ENCODE measurements at regions not wholly inside any gene's neighbourhood (a gene's known extent, or its start where the extent isn't known, plus 50 kb on each side); places are given as distances from the start of the nearest gene placed in this dataset.

GRCh38 chr20:11459090-11459890, 458.4 kb upstream of the BTBD3 start:
- TF ChIP-seq CTCF (IDR thresholded peaks at IDR 0.05; ENCODE audit: low read depth, low read length) = no peak
- no peaks in the 10 kb centered on the region for H3K9me3 ChIP-seq
- H3K4me3 ChIP-seq (ENCODE audit: low read depth, low read length) = no peak overlapping the region
- no peaks in the 10 kb centered on the region for H3K36me3 ChIP-seq
- no peaks in the 10 kb centered on the region for H3K4me1 ChIP-seq
- no peaks in the 10 kb centered on the region for H3K27me3 ChIP-seq
- no peak for DNase-seq

- DNase-seq = no peak
- Histone ChIP-seq H3K27me3 (no peaks in the 10 kb centered on the region), H3K4me3 (ENCODE audit: low read depth, low read length) (no peak overlapping the region), H3K4me1 (no peaks in the 10 kb centered on the region), H3K36me3 (no peaks in the 10 kb centered on the region), H3K9me3 (no peaks in the 10 kb centered on the region)
- no peak for TF ChIP-seq CTCF (IDR thresholded peaks at IDR 0.05; ENCODE audit: low read depth, low read length)
Measured at GRCh38 chr20:11467436-11467835, 450.3 kb upstream of the BTBD3 start.

- no peak overlapping the region for H3K4me3 ChIP-seq (ENCODE audit: low read depth, low read length)
- no peak for DNase-seq
- TF ChIP-seq CTCF (IDR thresholded peaks at IDR 0.05; ENCODE audit: low read depth, low read length) = no peak
- H3K9me3 ChIP-seq = no peaks in the 10 kb centered on the region
- no peaks in the 10 kb centered on the region for H3K4me1 ChIP-seq
- no peaks in the 10 kb centered on the region for H3K27me3 ChIP-seq
- no peaks in the 10 kb centered on the region for H3K36me3 ChIP-seq
Measured at GRCh38 chr20:11468880-11469279, 448.8 kb upstream of the BTBD3 start.

- Histone ChIP-seq H3K36me3 (no peaks in the 10 kb centered on the region), H3K9me3 (no peaks in the 10 kb centered on the region), H3K4me1 (no peaks in the 10 kb centered on the region), H3K4me3 (ENCODE audit: low read depth, low read length) (no peak overlapping the region), H3K27me3 (no peaks in the 10 kb centered on the region)
- TF ChIP-seq CTCF (IDR thresholded peaks at IDR 0.05; ENCODE audit: low read depth, low read length) = no peak
- no peak for DNase-seq
Measured at GRCh38 chr20:11469795-11470435, 447.8 kb upstream of the BTBD3 start.

GRCh38 chr20:11473983-11474382, 443.7 kb upstream of the BTBD3 start:
- Histone ChIP-seq H3K36me3 (no peaks in the 10 kb centered on the region), H3K9me3 (no peaks in the 10 kb centered on the region), H3K27me3 (no peaks in the 10 kb centered on the region), H3K4me1 (no peaks in the 10 kb centered on the region), H3K4me3 (ENCODE audit: low read depth, low read length) (no peak overlapping the region)
- TF ChIP-seq CTCF (IDR thresholded peaks at IDR 0.05; ENCODE audit: low read depth, low read length) = no peak
- no peak for DNase-seq

GRCh38 chr20:11483697-11484096, 434.0 kb upstream of the BTBD3 start:
- no peaks in the 10 kb centered on the region for H3K27me3 ChIP-seq
- no peak for TF ChIP-seq CTCF (IDR thresholded peaks at IDR 0.05; ENCODE audit: low read depth, low read length)
- no peaks in the 10 kb centered on the region for H3K4me1 ChIP-seq
- H3K4me3 ChIP-seq (ENCODE audit: low read depth, low read length) = no peak overlapping the region
- no peak for DNase-seq
- H3K36me3 ChIP-seq = no peaks in the 10 kb centered on the region
- H3K9me3 ChIP-seq = no peaks in the 10 kb centered on the region
